GM23338 (cell line): ENCODE measurements at regions not wholly inside any gene's neighbourhood (a gene's known extent, or its start where the extent isn't known, plus 50 kb on each side); places are given as distances from the start of the nearest gene placed in this dataset.

Source experiments
- ATAC-seq: fragments of 200-7000 bp; cut with Tn5 transposase; 3 replicates; pipeline ENCODE4 v1.9.1; 2020
- DNase-seq: peaks from one replicate; pipeline ENCODE4 v3.0.0-alpha.2; 2015; ENCODE audit warnings: low spot score
- H2AFZ ChIP-seq: fragments of 200-600 bp; sonication (generic); 2 replicates; pipeline ENCODE4 v1.8.0; 2016; ENCODE audit warnings: antibody characterized with exemption, mild to moderate bottlenecking, moderate library complexity
- H3F3A ChIP-seq: fragments of 200-600 bp; sonication (generic); replicated peaks from 2 replicates; pipeline ENCODE4 v1.8.0; 2017; ENCODE audit warnings: antibody characterized with exemption, mixed run types, low read depth
- H3K27ac ChIP-seq: fragments of 200-600 bp; sonication (generic); 2 replicates; pipeline ENCODE4 v1.6.1; 2016; ENCODE audit warnings: low read depth
- H3K27me3 ChIP-seq: fragments of 200-600 bp; sonication (generic); 2 replicates; pipeline ENCODE4 v1.8.0; 2016; ENCODE audit warnings: mild to moderate bottlenecking, mixed run types, moderate library complexity; ENCODE audit not compliant: insufficient read depth
- H3K36me3 ChIP-seq: fragments of 200-600 bp; sonication (generic); 2 replicates; pipeline ENCODE4 v1.8.0; 2016; ENCODE audit warnings: mild to moderate bottlenecking; ENCODE audit not compliant: insufficient read depth
- H3K4me1 ChIP-seq: fragments of 200-600 bp; sonication (generic); 2 replicates; pipeline ENCODE4 v1.8.0; 2016; ENCODE audit warnings: mild to moderate bottlenecking, moderate library complexity; ENCODE audit not compliant: insufficient read depth
- H3K4me2 ChIP-seq: fragments of 200-600 bp; sonication (generic); 2 replicates; pipeline ENCODE4 v1.7.1; 2017; ENCODE audit warnings: mixed run types
- H3K4me3 ChIP-seq: fragments of 200-600 bp; sonication (generic); 2 replicates; pipeline ENCODE4 v1.6.1; 2016; ENCODE audit warnings: mixed run types
- H3K79me2 ChIP-seq: fragments of 200-600 bp; sonication (generic); replicated peaks from 2 replicates; pipeline ENCODE4 v1.8.0; 2017; ENCODE audit warnings: mild to moderate bottlenecking; ENCODE audit not compliant: insufficient read depth
- H3K9me2 ChIP-seq: fragments of 200-600 bp; sonication (generic); 2 replicates; pipeline ENCODE4 v1.8.0; 2017; ENCODE audit not compliant: insufficient read depth
- H4K20me1 ChIP-seq: fragments of 200-600 bp; sonication (generic); replicated peaks from 2 replicates; pipeline ENCODE4 v1.8.0; 2017; ENCODE audit warnings: mild to moderate bottlenecking; ENCODE audit not compliant: insufficient read depth
- H3K27ac Mint-ChIP-seq: 2 replicates; pipeline ENCODE4 v1.8.0; 2020; ENCODE audit warnings: inconsistent platforms, mild to moderate bottlenecking, moderate library complexity, mixed read lengths
- H3K27me3 Mint-ChIP-seq: 3 replicates; pipeline ENCODE4 v1.8.0; 2022; ENCODE audit warnings: low read depth, mild to moderate bottlenecking, moderate library complexity, mixed read lengths, inconsistent platforms; ENCODE audit not compliant: insufficient read depth, poor library complexity
- H3K36me3 Mint-ChIP-seq: 3 replicates; pipeline ENCODE4 v1.8.0; 2021; ENCODE audit warnings: low read depth, mild to moderate bottlenecking, inconsistent platforms, moderate library complexity, mixed read lengths
- H3K4me1 Mint-ChIP-seq: 3 replicates; pipeline ENCODE4 v1.8.0; 2020; ENCODE audit warnings: mild to moderate bottlenecking, inconsistent platforms, mixed read lengths
- H3K4me3 Mint-ChIP-seq: 3 replicates; pipeline ENCODE4 v1.8.0; 2021; ENCODE audit warnings: moderate library complexity, mild to moderate bottlenecking, inconsistent platforms, mixed read lengths
- H3K9me3 Mint-ChIP-seq: 3 replicates; pipeline ENCODE4 v1.8.0; 2020; ENCODE audit warnings: moderate library complexity, mild to moderate bottlenecking, inconsistent platforms, mixed read lengths
- CREB1 ChIP-seq: fragments of 250-450 bp; sonication (Bioruptor Pico); IDR thresholded peaks from 2 replicates; pipeline ENCODE4 v1.5.0; 2020; ENCODE audit warnings: low read depth, mild to moderate bottlenecking, moderate library complexity
- CTCF ChIP-seq, 2 experiments: fragments of 200-600 bp in 1 of 2; sonication (generic) in 1 of 2; conservative IDR thresholded peaks; 2 replicates each; pipeline versions ENCODE4 v1.5.1 to v1.6.1; 2016 to 2017; ENCODE audit warnings: antibody characterized with exemption in 2 of 2, low read depth in 2 of 2, mild to moderate bottlenecking in 2 of 2, moderate library complexity in 1 of 2
- ETS1 ChIP-seq: IDR thresholded peaks from 2 replicates; pipeline ENCODE4 v1.6.1; 2016; ENCODE audit warnings: antibody characterized with exemption
- EZH2 ChIP-seq: fragments of 200-600 bp; sonication (generic); IDR thresholded peaks from one replicate; pipeline ENCODE4 v1.8.0; 2017; ENCODE audit warnings: antibody characterized with exemption, mild to moderate bottlenecking, low read depth; ENCODE audit not compliant: unreplicated experiment
- EZH2phosphoT487 ChIP-seq: fragments of 200-600 bp; sonication (generic); IDR thresholded peaks from one replicate; pipeline ENCODE4 v1.8.1; 2018; ENCODE audit warnings: antibody characterized with exemption; ENCODE audit not compliant: unreplicated experiment
- JUNB ChIP-seq: IDR thresholded peaks from one replicate; pipeline ENCODE4 v1.6.1; 2016; ENCODE audit warnings: antibody characterized with exemption; ENCODE audit not compliant: unreplicated experiment
- NANOG ChIP-seq: IDR thresholded peaks from 2 replicates; pipeline ENCODE4 v1.6.1; 2016; ENCODE audit warnings: antibody characterized with exemption, borderline replicate concordance
- POLR2AphosphoS5 ChIP-seq: IDR thresholded peaks from 2 replicates; pipeline ENCODE4 v1.6.1; 2016; ENCODE audit warnings: antibody characterized with exemption, low read depth
- REST ChIP-seq: IDR thresholded peaks from one replicate; pipeline ENCODE4 v1.6.1; 2018; ENCODE audit warnings: antibody characterized with exemption; ENCODE audit not compliant: unreplicated experiment
- STAT1 ChIP-seq: IDR thresholded peaks from one replicate; pipeline ENCODE4 v1.6.1; 2016; ENCODE audit warnings: antibody characterized with exemption; ENCODE audit not compliant: unreplicated experiment
- ZNF114 ChIP-seq: fragments of 250-450 bp; sonication (Bioruptor Pico); IDR thresholded peaks from 2 replicates; pipeline ENCODE4 v1.5.0; 2020; ENCODE audit warnings: mild to moderate bottlenecking, moderate library complexity
- ZNF331 ChIP-seq: fragments of 250-450 bp; sonication (Bioruptor Pico); IDR thresholded peaks from 2 replicates; pipeline ENCODE4 v1.5.0; 2020; ENCODE audit warnings: low read depth, mild to moderate bottlenecking, moderate library complexity
- ZNF462 ChIP-seq: fragments of 250-450 bp; sonication (Bioruptor Pico); IDR thresholded peaks from 2 replicates; pipeline ENCODE4 v1.5.0; 2020; ENCODE audit warnings: mild to moderate bottlenecking, moderate library complexity

- Histone ChIP-seq H3F3A (no peaks in the 10 kb centered on the region), H3K79me2 (no peaks in the 10 kb centered on the region), H3K27ac (no peak overlapping the region), H3K4me1 (peaks cover 15% of the 10 kb centered on the region), H3K36me3 (no peaks in the 10 kb centered on the region), H4K20me1 (no peaks in the 10 kb centered on the region), H2AFZ (no peak overlapping the region), H3K9me2 (peaks cover 4% of the 10 kb centered on the region; the same call in 1 of the 2 replicates), H3K4me3 (no peak overlapping the region), H3K27me3 (no peaks in the 10 kb centered on the region), H3K4me2 (no peak overlapping the region)
- Mint-ChIP-seq H3K9me3 (0 out of 3 replicates have a peak, but pooled peaks cover 4% of the 10 kb centered on the region), H3K27me3 (no peaks in the 10 kb centered on the region), H3K4me3 (no peak overlapping the region), H3K27ac (no peak overlapping the region), H3K36me3 (no peaks in the 10 kb centered on the region), H3K4me1 (peaks cover 27% of the 10 kb centered on the region)
- DNase-seq: no peak
- TF ChIP-seq ZNF462 (CRISPR knock-in tag): no peak
- TF ChIP-seq ZNF114: no peak
- TF ChIP-seq STAT1: no peak
- TF ChIP-seq POLR2AphosphoS5: no peak
- TF ChIP-seq ETS1: no peak
- TF ChIP-seq NANOG: no peak
- TF ChIP-seq CREB1 (CRISPR knock-in tag): no peak
- no peak for TF ChIP-seq CTCF (conservative IDR thresholded peaks at IDR 0.05; ENCODE audit: low read depth in 2 of 2)
- no peak for TF ChIP-seq JUNB
- no peak for TF ChIP-seq ZNF331 (CRISPR knock-in tag)
- no peak for TF ChIP-seq REST
- TF ChIP-seq EZH2: no peak
- no peak for TF ChIP-seq EZH2phosphoT487
- ATAC-seq: no peak
Measured at GRCh38 chr7:23971031-23971430, 261.0 kb downstream of the STK31 start.
